Prostate gland (tissue), 2 donors: ENCODE measurements at regions not wholly inside any gene's neighbourhood (a gene's known extent, or its start where the extent isn't known, plus 50 kb on each side); places are given as distances from the start of the nearest gene placed in this dataset.
A peak's percentile ranks its signal among the peaks of the same experiment; 100 is the strongest.

Experiments
- DNase-seq: peaks from one replicate; pipeline ENCODE4 v3.0.0-alpha.2; 2019; ENCODE audit warnings: low spot score
- H3K27ac ChIP-seq, 2 donors: fragments of 200-600 bp; sonication (generic); 2 replicates each; pipeline ENCODE4 v1.5.1; 2017 to 2019
- H3K27me3 ChIP-seq: fragments of 200-600 bp; sonication (generic); replicated peaks from 2 replicates; pipeline ENCODE4 v1.5.1; 2019; ENCODE audit not compliant: insufficient read depth
- H3K36me3 ChIP-seq, 2 donors: fragments of 200-600 bp; sonication (generic); 1 replicate in 1 of 2; 2 replicates in 1 of 2; pipeline versions ENCODE4 v1.5.1 to v1.8.1; 2017 to 2019
- H3K4me1 ChIP-seq: fragments of 200-600 bp; sonication (generic); replicated peaks from 2 replicates; pipeline ENCODE4 v1.5.1; 2019
- H3K4me3 ChIP-seq, 2 donors: fragments of 200-600 bp; sonication (generic); 2 replicates each; pipeline ENCODE4 v1.5.1; 2017 to 2019
- H3K9me3 ChIP-seq: fragments of 200-600 bp; sonication (generic); 2 replicates; pipeline ENCODE4 v1.5.1; 2017
- POLR2A ChIP-seq: fragments of 450-650 bp; IDR thresholded peaks from one replicate; pipeline ENCODE4 v1.6.1; 2016; ENCODE audit warnings: antibody characterized with exemption, mild to moderate bottlenecking
- POLR2AphosphoS5 ChIP-seq: sonication (generic); formaldehyde crosslinking; IDR thresholded peaks from one replicate; pipeline ENCODE4 v1.6.1; 2017; ENCODE audit warnings: antibody characterized with exemption
- WGBS: methylation state at CpG from one replicate; pipeline ENCODE4 v1.1.5; 2018; 5-methylcytosine and 5-hydroxymethylcytosine counted together
- intact Hi-C: fragments of 100-400 bp; cut with DNase I; formaldehyde crosslinking; loops from one replicate; pipeline ENCODE4 v1.14.2; 2022
- TF ChIP-seq, protein P1 (sequence below), 4 experiments: fragments of 200-600 bp in 2 of 4; fragments of 450-650 bp in 2 of 4; sonication (generic) in 2 of 4; IDR thresholded peaks; 1 replicate in 3 of 4; 2 replicates in 1 of 4; pipeline ENCODE4 v1.5.1; 2016 to 2019; ENCODE audit warnings: antibody characterized with exemption in 4 of 4, mild to moderate bottlenecking in 2 of 4, moderate library complexity in 2 of 4

DNA sequence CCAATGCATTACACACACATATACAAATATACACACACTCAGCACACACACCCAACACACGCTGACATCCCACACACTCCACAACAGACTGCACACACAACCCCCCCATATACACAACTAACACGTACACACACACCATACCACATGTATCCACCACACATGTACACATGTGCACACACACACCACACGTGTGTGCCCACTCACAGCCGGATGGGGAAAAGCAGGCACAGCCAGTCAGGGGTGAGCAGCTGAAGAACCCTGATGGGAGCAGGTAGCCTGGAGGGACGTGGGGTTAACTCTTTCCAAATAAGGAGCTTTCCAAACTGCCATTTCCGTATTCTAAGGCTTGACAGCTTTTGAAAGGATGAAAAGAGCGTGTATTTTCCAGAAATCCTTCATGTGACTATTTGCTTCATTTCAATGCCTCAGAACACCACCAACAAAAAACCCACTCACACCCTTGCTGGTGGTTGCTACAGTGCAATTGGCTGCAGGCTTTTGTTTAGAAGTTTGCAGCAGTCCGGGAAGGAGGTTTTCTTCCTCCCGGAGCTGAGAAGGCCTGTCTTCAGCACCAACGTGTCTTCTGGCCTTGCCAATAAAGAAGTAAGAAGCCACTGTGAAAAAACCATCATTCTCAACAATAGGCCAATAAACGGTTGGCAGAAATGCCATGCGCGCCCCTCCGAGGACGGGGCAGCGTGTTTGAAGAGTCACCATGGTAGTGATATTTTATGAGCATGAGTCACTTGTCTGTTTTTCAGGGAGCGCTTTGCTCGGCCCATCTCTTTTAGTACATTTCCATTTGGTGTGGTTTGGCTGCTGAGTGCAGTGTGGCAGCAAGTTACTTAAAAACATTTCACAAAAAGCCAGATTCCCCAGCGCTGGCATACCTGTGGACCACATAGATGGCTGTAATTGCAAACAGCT lies 131.3 kb upstream of the GMDS start:
- Histone ChIP-seq H3K4me1 (peaks cover 3% of the 10 kb centered on the region), H3K9me3 (no peaks in the 10 kb centered on the region), H3K27ac (peak overlapping the region in 1 of 2 donors; percentile 38), H3K36me3 (no peaks in the 10 kb centered on the region), H3K27me3 (no peaks in the 10 kb centered on the region), H3K4me3 (no peak overlapping the region)
- TF ChIP-seq, protein P1, sequence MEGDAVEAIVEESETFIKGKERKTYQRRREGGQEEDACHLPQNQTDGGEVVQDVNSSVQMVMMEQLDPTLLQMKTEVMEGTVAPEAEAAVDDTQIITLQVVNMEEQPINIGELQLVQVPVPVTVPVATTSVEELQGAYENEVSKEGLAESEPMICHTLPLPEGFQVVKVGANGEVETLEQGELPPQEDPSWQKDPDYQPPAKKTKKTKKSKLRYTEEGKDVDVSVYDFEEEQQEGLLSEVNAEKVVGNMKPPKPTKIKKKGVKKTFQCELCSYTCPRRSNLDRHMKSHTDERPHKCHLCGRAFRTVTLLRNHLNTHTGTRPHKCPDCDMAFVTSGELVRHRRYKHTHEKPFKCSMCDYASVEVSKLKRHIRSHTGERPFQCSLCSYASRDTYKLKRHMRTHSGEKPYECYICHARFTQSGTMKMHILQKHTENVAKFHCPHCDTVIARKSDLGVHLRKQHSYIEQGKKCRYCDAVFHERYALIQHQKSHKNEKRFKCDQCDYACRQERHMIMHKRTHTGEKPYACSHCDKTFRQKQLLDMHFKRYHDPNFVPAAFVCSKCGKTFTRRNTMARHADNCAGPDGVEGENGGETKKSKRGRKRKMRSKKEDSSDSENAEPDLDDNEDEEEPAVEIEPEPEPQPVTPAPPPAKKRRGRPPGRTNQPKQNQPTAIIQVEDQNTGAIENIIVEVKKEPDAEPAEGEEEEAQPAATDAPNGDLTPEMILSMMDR (IDR thresholded peaks at IDR 0.05) = no peak
- TF ChIP-seq POLR2AphosphoS5 = peak; percentile 58
- intact Hi-C loops = no loop called here
- 37% methylated on average over 19 of the region's 19 CpGs for WGBS
- DNase-seq = peak; percentile 40

DNA sequence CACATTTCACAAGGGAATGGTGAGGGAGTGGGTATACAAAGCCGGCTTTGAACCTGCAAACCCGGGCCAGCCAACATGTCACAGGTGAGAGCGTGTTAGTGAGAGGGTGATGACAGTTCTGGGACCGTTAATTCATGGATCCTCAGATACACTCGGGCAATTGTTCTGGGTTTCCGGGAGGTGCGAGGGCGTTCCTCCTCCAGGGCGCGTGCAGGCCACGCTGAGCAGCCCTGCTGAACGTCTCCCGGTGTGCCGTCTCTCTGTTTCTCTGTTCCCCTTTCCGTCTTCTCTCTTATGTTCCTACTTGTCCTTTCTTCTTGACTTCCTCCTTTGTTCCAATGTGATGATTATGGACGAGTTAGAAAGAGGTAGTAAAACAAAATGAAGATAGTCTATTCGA lies 130.0 kb upstream of the GMDS start:
- H3K9me3 ChIP-seq = no peaks in the 10 kb centered on the region
- no peak overlapping the region for H3K4me3 ChIP-seq
- TF ChIP-seq POLR2AphosphoS5 = no peak
- TF ChIP-seq, protein P1 (IDR thresholded peaks at IDR 0.05) = no peak
- no peak for TF ChIP-seq POLR2A
- peaks cover 3% of the 10 kb centered on the region for H3K4me1 ChIP-seq
- intact Hi-C loops = no loop called here
- H3K27me3 ChIP-seq = no peaks in the 10 kb centered on the region
- no peak overlapping the region for H3K27ac ChIP-seq
- H3K36me3 ChIP-seq = no peaks in the 10 kb centered on the region
- WGBS = 87% methylated on average over 17 of the region's 17 CpGs
- no peak for DNase-seq

DNA sequence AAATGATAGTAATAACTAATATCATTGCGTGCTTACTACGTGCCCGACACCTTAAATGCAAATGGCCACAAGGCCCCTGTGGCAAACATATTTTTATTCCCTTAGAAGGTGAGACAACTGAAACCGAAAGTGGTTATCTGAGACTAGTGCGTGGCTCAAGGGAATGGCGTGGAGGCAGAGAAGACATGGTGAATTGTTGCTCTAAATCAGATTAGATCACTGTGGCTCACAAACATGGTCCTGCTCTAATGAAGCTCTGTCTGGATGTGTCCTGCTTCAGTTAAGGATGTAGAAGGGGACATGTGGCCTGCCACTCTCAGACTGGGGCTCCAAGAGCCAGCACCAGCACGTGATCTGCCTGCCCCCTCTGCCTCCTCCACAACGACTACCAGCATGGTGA lies 124.2 kb upstream of the GMDS start:
- Histone ChIP-seq H3K9me3 (no peaks in the 10 kb centered on the region), H3K27me3 (no peaks in the 10 kb centered on the region), H3K27ac (no peak overlapping the region), H3K36me3 (no peaks in the 10 kb centered on the region), H3K4me3 (no peak overlapping the region), H3K4me1 (no peaks in the 10 kb centered on the region)
- WGBS = 94% methylated on average over 8 of the region's 8 CpGs
- DNase-seq = no peak
- TF ChIP-seq, protein P1 (IDR thresholded peaks at IDR 0.05) = no peak
- TF ChIP-seq POLR2A (no peak), POLR2AphosphoS5 (no peak)
- intact Hi-C loops = loop anchor here (2.0 kb wide), 1 partner anchor 31 kb away; no protein-coding TSS in a partner anchor

DNA sequence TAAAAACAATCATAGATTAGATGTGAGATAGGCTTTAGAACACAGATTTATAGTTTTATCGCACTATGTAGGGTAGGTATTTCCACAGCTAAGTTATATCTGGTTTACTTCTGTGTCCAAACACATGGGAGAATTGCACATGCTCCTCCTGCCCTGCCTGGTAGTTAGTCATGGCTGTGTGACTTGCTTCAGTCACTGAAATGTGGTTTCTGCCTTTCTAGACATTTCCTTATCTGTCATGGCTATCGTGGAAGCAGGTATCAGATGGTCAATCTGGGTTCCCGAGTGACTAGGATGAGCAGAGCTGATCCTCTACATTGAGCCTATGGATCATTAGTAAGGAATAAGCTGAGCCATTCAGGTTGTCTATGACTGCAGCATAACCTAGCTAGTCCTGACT lies 117.8 kb upstream of the GMDS start:
- intact Hi-C loops = no loop called here
- no peak for TF ChIP-seq POLR2AphosphoS5
- no peak for TF ChIP-seq POLR2A
- TF ChIP-seq, protein P1 (IDR thresholded peaks at IDR 0.05) = no peak
- Histone ChIP-seq H3K27me3 (no peaks in the 10 kb centered on the region), H3K27ac (no peak overlapping the region), H3K9me3 (no peaks in the 10 kb centered on the region), H3K36me3 (no peaks in the 10 kb centered on the region), H3K4me3 (no peak overlapping the region), H3K4me1 (no peaks in the 10 kb centered on the region)
- 43% methylated on average over 3 of the region's 3 CpGs for WGBS
- no peak for DNase-seq

DNA sequence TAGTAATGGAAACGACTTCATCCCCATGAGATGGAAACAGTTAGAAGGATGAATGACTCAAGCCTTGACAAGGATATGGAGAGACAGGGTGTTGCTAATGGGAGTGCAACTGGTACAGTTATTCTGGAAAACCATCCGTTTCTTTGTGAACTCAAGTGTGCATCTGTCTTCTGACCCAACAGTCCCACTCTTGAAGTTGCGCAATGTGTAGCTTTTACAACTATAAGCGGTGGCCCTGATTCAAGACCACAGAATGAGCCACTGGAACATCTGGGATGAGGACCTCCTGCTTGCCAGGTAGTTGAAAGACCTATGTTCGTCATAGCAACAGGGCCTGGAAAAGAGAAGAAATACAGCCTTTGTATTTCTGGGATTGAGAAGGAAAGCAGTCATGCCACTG lies 115.8 kb upstream of the GMDS start:
- no peaks in the 10 kb centered on the region for H3K36me3 ChIP-seq
- TF ChIP-seq, protein P1 (IDR thresholded peaks at IDR 0.05) = no peak
- TF ChIP-seq POLR2A (no peak), POLR2AphosphoS5 (no peak)
- H3K9me3 ChIP-seq = no peaks in the 10 kb centered on the region
- no peak overlapping the region for H3K27ac ChIP-seq
- H3K27me3 ChIP-seq = no peaks in the 10 kb centered on the region
- H3K4me1 ChIP-seq = no peaks in the 10 kb centered on the region
- intact Hi-C loops = no loop called here
- WGBS = 97% methylated on average over 5 of the region's 5 CpGs
- H3K4me3 ChIP-seq = no peak overlapping the region
- no peak for DNase-seq
